ENCODE measurements at regions not wholly inside any gene's neighbourhood (a gene's known extent, or its start where the extent isn't known, plus 50 kb on each side); places are given as distances from the start of the nearest gene placed in this dataset.

- DNase-seq (ENCODE audit: low read depth in 2 of 2): no peak
Measured at GRCh38 chr3:30206051-30206450, 400.4 kb upstream of the TGFBR2 start.

GRCh38 chr3:30221619-30222018 lies 384.8 kb upstream of the TGFBR2 start:
- DNase-seq (ENCODE audit: low read depth in 2 of 2): no peak

- DNase-seq (ENCODE audit: low read depth in 2 of 2): no peak
Measured at GRCh38 chr3:30222441-30222840, 384.0 kb upstream of the TGFBR2 start.

GRCh38 chr3:30225021-30225420 lies 381.4 kb upstream of the TGFBR2 start:
- no peak for DNase-seq (ENCODE audit: low read depth in 2 of 2)

GRCh38 chr3:30226601-30227151 lies 379.7 kb upstream of the TGFBR2 start:
- DNase-seq (ENCODE audit: low read depth in 2 of 2): no peak

GRCh38 chr3:30227571-30228301 lies 378.7 kb upstream of the TGFBR2 start:
- no peak for DNase-seq (ENCODE audit: low read depth in 2 of 2)

- DNase-seq (ENCODE audit: low read depth in 2 of 2): no peak
Measured at GRCh38 chr3:30228302-30228631, 378.1 kb upstream of the TGFBR2 start.

- no peak for DNase-seq (ENCODE audit: low read depth in 2 of 2)
Measured at GRCh38 chr3:30231277-30232141, 374.9 kb upstream of the TGFBR2 start.

- no peak for DNase-seq (ENCODE audit: low read depth in 2 of 2)
Measured at GRCh38 chr3:30232142-30232541, 374.3 kb upstream of the TGFBR2 start.

GRCh38 chr3:30233913-30234646 lies 372.3 kb upstream of the TGFBR2 start:
- DNase-seq (ENCODE audit: low read depth in 2 of 2): no peak

GRCh38 chr3:30236011-30236410 lies 370.4 kb upstream of the TGFBR2 start:
- no peak for DNase-seq (ENCODE audit: low read depth in 2 of 2)

GRCh38 chr3:30241721-30242120 lies 364.7 kb upstream of the TGFBR2 start:
- no peak for DNase-seq (ENCODE audit: low read depth in 2 of 2)

- no peak for DNase-seq (ENCODE audit: low read depth in 2 of 2)
Measured at GRCh38 chr3:30245858-30246622, 360.4 kb upstream of the TGFBR2 start.

- DNase-seq (ENCODE audit: low read depth in 2 of 2): no peak
Measured at GRCh38 chr3:30248423-30248822, 358.0 kb upstream of the TGFBR2 start.

- DNase-seq (ENCODE audit: low read depth in 2 of 2): no peak
Measured at GRCh38 chr3:30252474-30252873, 353.9 kb upstream of the TGFBR2 start.

- DNase-seq (ENCODE audit: low read depth in 2 of 2): no peak
Measured at GRCh38 chr3:30253832-30254231, 352.6 kb upstream of the TGFBR2 start.

GRCh38 chr3:30256474-30256873 lies 349.9 kb upstream of the TGFBR2 start:
- no peak for DNase-seq (ENCODE audit: low read depth in 2 of 2)

GRCh38 chr3:30258426-30259392 lies 347.7 kb upstream of the TGFBR2 start:
- no peak for DNase-seq (ENCODE audit: low read depth in 2 of 2)

GRCh38 chr3:30259730-30260129 lies 346.7 kb upstream of the TGFBR2 start:
- DNase-seq (ENCODE audit: low read depth in 2 of 2): no peak

GRCh38 chr3:30260762-30261161 lies 345.6 kb upstream of the TGFBR2 start:
- DNase-seq (ENCODE audit: low read depth in 2 of 2): no peak

Data from activated CD8-positive, alpha-beta memory T cell treated with anti-CD3 and anti-CD28 coated beads for 4 hours (primary cell).